ENCODE measurements at regions not wholly inside any gene's neighbourhood (a gene's known extent, or its start where the extent isn't known, plus 50 kb on each side); places are given as distances from the start of the nearest gene placed in this dataset.

GRCh38 chr4:126738926-126739325 lies 893.8 kb upstream of the INTU start:
- TF ChIP-seq CTCF (IDR thresholded peaks at IDR 0.05; ENCODE audit: low read depth, low read length, poor library complexity, severe bottlenecking) (no peak), EZH2phosphoT487 (IDR thresholded peaks at IDR 0.05; ENCODE audit: borderline replicate concordance, low read length) (no peak)
